C4-2B (cell line): ENCODE measurements at regions not wholly inside any gene's neighbourhood (a gene's known extent, or its start where the extent isn't known, plus 50 kb on each side); places are given as distances from the start of the nearest gene placed in this dataset.

Source experiments
- ZFX ChIP-seq: fragments of 450-650 bp; IDR thresholded peaks from 2 replicates; pipeline ENCODE4 v1.6.1; 2017
- TF ChIP-seq, protein P1 (sequence below): fragments of 450-650 bp; conservative IDR thresholded peaks from 2 replicates; pipeline ENCODE4 v1.5.1; 2017; ENCODE audit warnings: mild to moderate bottlenecking

DNA sequence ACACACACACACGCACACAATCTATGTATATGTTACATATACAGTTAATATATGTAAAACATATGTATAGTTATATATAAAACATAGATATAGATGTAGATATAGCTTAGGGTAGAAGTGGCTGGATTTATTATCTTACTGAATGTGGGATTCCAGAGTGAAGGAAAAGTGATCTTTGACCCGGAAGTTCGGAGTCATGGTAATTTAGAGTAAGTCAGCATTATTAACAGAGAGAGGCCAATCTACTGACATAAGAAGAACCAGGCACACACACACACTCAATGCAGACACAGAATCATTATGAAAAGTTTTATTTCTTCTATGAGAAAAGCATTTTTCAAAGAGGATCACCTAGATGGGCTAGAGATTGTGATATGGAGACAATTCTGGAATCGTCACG, 384.2 kb upstream of the NOVA1 start:
- TF ChIP-seq, protein P1, sequence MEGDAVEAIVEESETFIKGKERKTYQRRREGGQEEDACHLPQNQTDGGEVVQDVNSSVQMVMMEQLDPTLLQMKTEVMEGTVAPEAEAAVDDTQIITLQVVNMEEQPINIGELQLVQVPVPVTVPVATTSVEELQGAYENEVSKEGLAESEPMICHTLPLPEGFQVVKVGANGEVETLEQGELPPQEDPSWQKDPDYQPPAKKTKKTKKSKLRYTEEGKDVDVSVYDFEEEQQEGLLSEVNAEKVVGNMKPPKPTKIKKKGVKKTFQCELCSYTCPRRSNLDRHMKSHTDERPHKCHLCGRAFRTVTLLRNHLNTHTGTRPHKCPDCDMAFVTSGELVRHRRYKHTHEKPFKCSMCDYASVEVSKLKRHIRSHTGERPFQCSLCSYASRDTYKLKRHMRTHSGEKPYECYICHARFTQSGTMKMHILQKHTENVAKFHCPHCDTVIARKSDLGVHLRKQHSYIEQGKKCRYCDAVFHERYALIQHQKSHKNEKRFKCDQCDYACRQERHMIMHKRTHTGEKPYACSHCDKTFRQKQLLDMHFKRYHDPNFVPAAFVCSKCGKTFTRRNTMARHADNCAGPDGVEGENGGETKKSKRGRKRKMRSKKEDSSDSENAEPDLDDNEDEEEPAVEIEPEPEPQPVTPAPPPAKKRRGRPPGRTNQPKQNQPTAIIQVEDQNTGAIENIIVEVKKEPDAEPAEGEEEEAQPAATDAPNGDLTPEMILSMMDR, result no peak
- TF ChIP-seq ZFX, result no peak
